ENCODE measurements at regions not wholly inside any gene's neighbourhood (a gene's known extent, or its start where the extent isn't known, plus 50 kb on each side); places are given as distances from the start of the nearest gene placed in this dataset.

GRCh38 chr3:101085752-101086151 is 92.5 kb upstream of the ABI3BP start:
- intact Hi-C loops (cut with DNase I) = no loop called here
- H3K9me3 ChIP-seq = no peaks in the 10 kb centered on the region
- H3K27ac ChIP-seq = no peak overlapping the region
- no peaks in the 10 kb centered on the region for H3K27me3 ChIP-seq
- no peak overlapping the region for H3K4me3 ChIP-seq
- no peak for DNase-seq (ENCODE audit: low spot score in 2 of 2)
- TF ChIP-seq CTCF (IDR thresholded peaks at IDR 0.05) = no peak
- no peaks in the 10 kb centered on the region for H3K4me1 ChIP-seq
- H3K36me3 ChIP-seq = no peaks in the 10 kb centered on the region

GRCh38 chr3:101084404-101084803 is 91.2 kb upstream of the ABI3BP start:
- H3K4me3 ChIP-seq = no peak overlapping the region
- no peaks in the 10 kb centered on the region for H3K9me3 ChIP-seq
- no peak overlapping the region for H3K27ac ChIP-seq
- H3K36me3 ChIP-seq = no peaks in the 10 kb centered on the region
- H3K27me3 ChIP-seq = no peaks in the 10 kb centered on the region
- TF ChIP-seq CTCF (IDR thresholded peaks at IDR 0.05) = no peak
- no peak for DNase-seq (ENCODE audit: low spot score in 2 of 2)
- intact Hi-C loops (cut with DNase I) = no loop called here
- no peaks in the 10 kb centered on the region for H3K4me1 ChIP-seq

GRCh38 chr3:101081999-101082398 is 88.8 kb upstream of the ABI3BP start:
- Histone ChIP-seq H3K9me3 (no peaks in the 10 kb centered on the region), H3K27ac (no peak overlapping the region), H3K4me3 (no peak overlapping the region), H3K4me1 (no peaks in the 10 kb centered on the region), H3K36me3 (no peaks in the 10 kb centered on the region), H3K27me3 (no peaks in the 10 kb centered on the region)
- intact Hi-C loops (cut with DNase I) = no loop called here
- no peak for DNase-seq (ENCODE audit: low spot score in 2 of 2)
- TF ChIP-seq CTCF (IDR thresholded peaks at IDR 0.05) = no peak

GRCh38 chr3:101081446-101081845 is 88.2 kb upstream of the ABI3BP start:
- Histone ChIP-seq H3K27me3 (no peaks in the 10 kb centered on the region), H3K4me3 (no peak overlapping the region), H3K9me3 (no peaks in the 10 kb centered on the region), H3K4me1 (no peaks in the 10 kb centered on the region), H3K36me3 (no peaks in the 10 kb centered on the region), H3K27ac (no peak overlapping the region)
- no peak for DNase-seq (ENCODE audit: low spot score in 2 of 2)
- no peak for TF ChIP-seq CTCF (IDR thresholded peaks at IDR 0.05)
- intact Hi-C loops (cut with DNase I) = no loop called here

GRCh38 chr3:101077361-101078011 is 84.3 kb upstream of the ABI3BP start:
- Histone ChIP-seq H3K36me3 (no peaks in the 10 kb centered on the region), H3K9me3 (no peaks in the 10 kb centered on the region), H3K27ac (no peak overlapping the region), H3K4me1 (no peaks in the 10 kb centered on the region), H3K27me3 (no peaks in the 10 kb centered on the region), H3K4me3 (no peak overlapping the region)
- intact Hi-C loops (cut with DNase I) = no loop called here
- no peak for DNase-seq (ENCODE audit: low spot score in 2 of 2)
- TF ChIP-seq CTCF (IDR thresholded peaks at IDR 0.05) = no peak

- no peaks in the 10 kb centered on the region for H3K27me3 ChIP-seq
- intact Hi-C loops (cut with DNase I) = no loop called here
- H3K4me3 ChIP-seq = no peak overlapping the region
These were observed 81.3 kb upstream of the ABI3BP start for GRCh38 chr3:101074518-101074917.

More at GRCh38 chr3:101074518-101074917, 81.3 kb upstream of the ABI3BP start:
- DNase-seq (ENCODE audit: low spot score in 2 of 2) = no peak
- Histone ChIP-seq H3K36me3 (no peaks in the 10 kb centered on the region), H3K9me3 (no peaks in the 10 kb centered on the region), H3K27ac (no peak overlapping the region), H3K4me1 (no peaks in the 10 kb centered on the region)
- TF ChIP-seq CTCF (IDR thresholded peaks at IDR 0.05) = no peak
